ENCODE measurements at regions not wholly inside any gene's neighbourhood (a gene's known extent, or its start where the extent isn't known, plus 50 kb on each side); places are given as distances from the start of the nearest gene placed in this dataset.

DNA sequence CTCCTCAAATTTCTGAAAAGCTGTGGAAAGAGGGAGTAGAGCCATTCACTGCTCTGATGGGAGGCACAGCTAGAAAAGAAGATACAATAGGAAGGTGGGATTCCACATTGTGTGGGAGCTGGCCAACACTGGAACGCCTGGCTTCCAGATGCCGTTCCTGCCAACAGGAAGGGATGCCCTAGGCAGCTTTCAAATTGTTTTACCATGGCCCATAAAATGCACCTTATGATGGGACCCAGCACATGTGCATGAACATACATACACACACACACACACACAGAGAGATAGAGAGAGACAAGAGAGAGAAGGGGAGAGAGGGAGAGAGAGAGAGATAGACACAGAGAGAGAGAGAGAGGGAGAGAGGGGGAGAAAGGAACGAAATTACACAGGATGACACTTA lies 86.1 kb upstream of the BZW1 start:
- DNase-seq, result no peak
- Histone ChIP-seq H3K27me3 (no peaks in the 10 kb centered on the region), H3K4me1 (no peaks in the 10 kb centered on the region), H3K36me3 (ENCODE audit: low read depth, missing control alignments) (no peaks in the 10 kb centered on the region), H3K27ac (no peak overlapping the region), H3K4me3 (no peak overlapping the region), H3K9me3 (no peaks in the 10 kb centered on the region)
- intact Hi-C loops (cut with DNase I; ENCODE audit: low total_unique reads), result no loop called here
- 28 to 38% methylated on average over 3 of the region's 3 CpGs for WGBS, 2 donors
- TF ChIP-seq, protein P1, sequence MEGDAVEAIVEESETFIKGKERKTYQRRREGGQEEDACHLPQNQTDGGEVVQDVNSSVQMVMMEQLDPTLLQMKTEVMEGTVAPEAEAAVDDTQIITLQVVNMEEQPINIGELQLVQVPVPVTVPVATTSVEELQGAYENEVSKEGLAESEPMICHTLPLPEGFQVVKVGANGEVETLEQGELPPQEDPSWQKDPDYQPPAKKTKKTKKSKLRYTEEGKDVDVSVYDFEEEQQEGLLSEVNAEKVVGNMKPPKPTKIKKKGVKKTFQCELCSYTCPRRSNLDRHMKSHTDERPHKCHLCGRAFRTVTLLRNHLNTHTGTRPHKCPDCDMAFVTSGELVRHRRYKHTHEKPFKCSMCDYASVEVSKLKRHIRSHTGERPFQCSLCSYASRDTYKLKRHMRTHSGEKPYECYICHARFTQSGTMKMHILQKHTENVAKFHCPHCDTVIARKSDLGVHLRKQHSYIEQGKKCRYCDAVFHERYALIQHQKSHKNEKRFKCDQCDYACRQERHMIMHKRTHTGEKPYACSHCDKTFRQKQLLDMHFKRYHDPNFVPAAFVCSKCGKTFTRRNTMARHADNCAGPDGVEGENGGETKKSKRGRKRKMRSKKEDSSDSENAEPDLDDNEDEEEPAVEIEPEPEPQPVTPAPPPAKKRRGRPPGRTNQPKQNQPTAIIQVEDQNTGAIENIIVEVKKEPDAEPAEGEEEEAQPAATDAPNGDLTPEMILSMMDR (IDR thresholded peaks at IDR 0.05), result no peak
- TF ChIP-seq POLR2A (IDR thresholded peaks at IDR 0.05), result no peak

DNA sequence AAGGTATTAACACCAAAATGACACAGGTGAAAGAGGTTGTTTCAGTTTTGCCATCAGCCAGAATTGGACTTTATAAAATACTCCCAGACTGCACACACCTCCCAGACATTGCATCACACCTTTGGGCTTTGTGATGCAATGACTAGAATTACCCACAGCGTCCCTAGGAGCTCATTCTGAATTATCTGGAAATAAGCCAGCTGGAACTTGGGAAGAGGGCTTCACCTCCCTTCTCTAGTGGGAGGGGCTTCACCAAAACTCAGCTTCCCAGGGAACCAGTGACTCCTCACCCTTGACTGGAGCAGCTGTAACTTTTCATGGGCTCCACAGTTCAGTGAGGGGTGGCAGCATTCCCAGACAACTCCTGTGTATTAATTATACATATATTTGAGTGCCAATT lies 83.1 kb upstream of the BZW1 start:
- Histone ChIP-seq H3K36me3 (ENCODE audit: low read depth, missing control alignments) (no peaks in the 10 kb centered on the region), H3K4me3 (no peak overlapping the region), H3K27me3 (no peaks in the 10 kb centered on the region), H3K4me1 (no peaks in the 10 kb centered on the region), H3K27ac (no peak overlapping the region), H3K9me3 (no peaks in the 10 kb centered on the region)
- 56 to 73% methylated on average over 1 of the region's 1 CpG for WGBS, 2 donors
- DNase-seq, result no peak
- intact Hi-C loops (cut with DNase I; ENCODE audit: low total_unique reads), result no loop called here
- TF ChIP-seq POLR2A (IDR thresholded peaks at IDR 0.05), result no peak
- TF ChIP-seq, protein P1 (IDR thresholded peaks at IDR 0.05), result no peak

DNA sequence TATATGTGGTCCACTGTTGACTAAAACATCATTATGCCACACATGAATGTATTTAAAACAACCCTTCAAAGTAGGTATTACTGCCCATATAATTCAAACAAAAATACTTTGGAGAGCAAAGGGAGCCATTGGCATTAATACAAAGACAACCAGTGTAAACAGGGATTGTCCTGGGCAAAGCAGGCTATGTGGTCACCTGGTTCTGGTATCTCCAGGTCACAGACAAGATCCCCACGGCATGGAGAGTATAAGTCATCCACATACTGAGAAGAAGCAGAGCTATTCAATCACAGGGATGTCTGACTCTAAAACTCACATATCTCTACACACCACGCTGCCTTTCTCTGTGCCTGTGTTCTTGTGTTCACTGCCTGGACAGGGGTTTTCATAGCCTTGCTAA lies 81.4 kb upstream of the BZW1 start:
- Histone ChIP-seq H3K4me1 (no peaks in the 10 kb centered on the region), H3K27ac (no peak overlapping the region), H3K36me3 (ENCODE audit: low read depth, missing control alignments) (no peaks in the 10 kb centered on the region), H3K4me3 (no peak overlapping the region), H3K27me3 (no peaks in the 10 kb centered on the region), H3K9me3 (no peaks in the 10 kb centered on the region)
- TF ChIP-seq, protein P1 (IDR thresholded peaks at IDR 0.05), result no peak
- no peak for TF ChIP-seq POLR2A (IDR thresholded peaks at IDR 0.05)
- DNase-seq, result no peak
- intact Hi-C loops (cut with DNase I; ENCODE audit: low total_unique reads), result no loop called here
- WGBS, 2 donors, result 87 to 94% methylated on average over 2 of the region's 2 CpGs

DNA sequence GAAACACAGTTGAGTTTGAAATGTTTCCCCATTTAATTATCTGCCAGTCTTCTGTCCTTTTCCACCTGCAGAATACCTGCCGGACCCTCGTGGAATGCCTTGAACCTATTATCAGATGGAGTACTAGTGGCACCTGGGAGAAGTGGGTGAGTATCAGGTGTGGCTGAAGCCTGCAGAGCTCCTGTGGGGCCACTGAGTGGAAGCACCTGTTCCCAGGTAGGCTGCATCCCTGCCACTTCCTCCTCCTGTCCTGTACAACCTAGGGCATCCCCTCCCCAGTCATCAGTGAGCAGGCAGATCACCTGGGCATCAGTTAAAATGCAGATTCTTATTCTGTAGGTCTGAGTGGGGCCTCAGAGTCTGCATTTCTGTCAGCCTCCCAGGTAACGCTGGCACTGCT lies 80.8 kb upstream of the BZW1 start:
- no peak overlapping the region for H3K27ac ChIP-seq
- no peak overlapping the region for H3K4me3 ChIP-seq
- no peaks in the 10 kb centered on the region for H3K27me3 ChIP-seq
- no peaks in the 10 kb centered on the region for H3K9me3 ChIP-seq
- no peaks in the 10 kb centered on the region for H3K36me3 ChIP-seq (ENCODE audit: low read depth, missing control alignments)
- no peaks in the 10 kb centered on the region for H3K4me1 ChIP-seq
- intact Hi-C loops (cut with DNase I; ENCODE audit: low total_unique reads), result no loop called here
- TF ChIP-seq POLR2A (IDR thresholded peaks at IDR 0.05), result no peak
- TF ChIP-seq, protein P1 (IDR thresholded peaks at IDR 0.05), result no peak
- WGBS, 2 donors, result 90 to 96% methylated on average over 3 of the region's 3 CpGs
- DNase-seq, result no peak

DNA sequence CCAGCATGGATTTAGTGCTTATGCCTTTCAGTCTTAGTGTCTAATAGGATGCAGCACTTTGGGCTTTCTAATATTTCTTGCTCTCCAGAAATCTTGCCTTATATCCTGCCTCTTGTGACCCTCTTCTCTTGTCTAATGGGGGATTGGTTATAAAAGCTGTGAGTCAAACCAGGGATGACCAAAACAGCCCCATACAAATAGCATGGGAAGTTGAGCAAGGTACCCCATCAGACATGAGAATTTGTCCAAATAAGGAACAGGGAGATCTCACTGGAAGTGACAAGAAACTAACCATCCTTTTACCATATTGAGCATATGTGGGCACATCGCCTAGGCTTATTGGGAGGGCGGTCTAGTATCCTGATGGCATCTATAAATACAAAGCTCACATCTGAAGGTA lies 78.8 kb upstream of the BZW1 start:
- Histone ChIP-seq H3K27me3 (no peaks in the 10 kb centered on the region), H3K9me3 (no peaks in the 10 kb centered on the region), H3K4me3 (no peak overlapping the region), H3K27ac (no peak overlapping the region), H3K36me3 (ENCODE audit: low read depth, missing control alignments) (no peaks in the 10 kb centered on the region), H3K4me1 (peaks cover 3% of the 10 kb centered on the region)
- 92 to 94% methylated on average over 2 of the region's 2 CpGs for WGBS, 2 donors
- TF ChIP-seq, protein P1 (IDR thresholded peaks at IDR 0.05), result no peak
- no peak for TF ChIP-seq POLR2A (IDR thresholded peaks at IDR 0.05)
- DNase-seq, result no peak
- intact Hi-C loops (cut with DNase I; ENCODE audit: low total_unique reads), result no loop called here
